ENCODE measurements at regions not wholly inside any gene's neighbourhood (a gene's known extent, or its start where the extent isn't known, plus 50 kb on each side); places are given as distances from the start of the nearest gene placed in this dataset.

- Histone ChIP-seq H3K9me3 (no peaks in the 10 kb centered on the region), H3K27me3 (no peaks in the 10 kb centered on the region), H3K4me1 (no peaks in the 10 kb centered on the region), H3K27ac (no peak overlapping the region), H3K4me3 (no peak overlapping the region), H3K36me3 (no peaks in the 10 kb centered on the region)
- TF ChIP-seq CTCF (IDR thresholded peaks at IDR 0.05) (no peak), EP300 (IDR thresholded peaks at IDR 0.05) (no peak), POLR2A (IDR thresholded peaks at IDR 0.05) (no peak), POLR2AphosphoS5 (IDR thresholded peaks at IDR 0.05) (no peak)
- ATAC-seq (ENCODE audit: low FRiP score in 2 of 2) (no peak), DNase-seq (peak in 1 of 2 donors; percentile 24)
- 90 to 93% methylated on average over 15 to 17 of the region's 20 CpGs for WGBS, 2 donors
Observed at GRCh38 chr2:81583311-81584108, 1279.0 kb upstream of the LRRTM1 start.

GRCh38 chr2:81576713-81577112 is 1272.2 kb upstream of the LRRTM1 start:
- Histone ChIP-seq H3K4me3 (no peak overlapping the region), H3K27me3 (no peaks in the 10 kb centered on the region), H3K36me3 (no peaks in the 10 kb centered on the region), H3K27ac (no peak overlapping the region), H3K9me3 (no peaks in the 10 kb centered on the region), H3K4me1 (no peaks in the 10 kb centered on the region)
- no peak for ATAC-seq (ENCODE audit: low FRiP score in 2 of 2)
- no peak for DNase-seq
- TF ChIP-seq CTCF (IDR thresholded peaks at IDR 0.05): no peak
- no peak for TF ChIP-seq EP300 (IDR thresholded peaks at IDR 0.05)
- no peak for TF ChIP-seq POLR2A (IDR thresholded peaks at IDR 0.05)
- TF ChIP-seq POLR2AphosphoS5 (IDR thresholded peaks at IDR 0.05): no peak
- 60 to 67% methylated on average over 2 of the region's 2 CpGs for WGBS, 2 donors

- 82 to 85% methylated on average over 3 of the region's 3 CpGs for WGBS, 2 donors
Observed at GRCh38 chr2:81551040-81551634, 1246.6 kb upstream of the LRRTM1 start.

GRCh38 chr2:81550277-81550676 is 1245.7 kb upstream of the LRRTM1 start:
- DNase-seq: no peak
- WGBS, 2 donors: 85 to 92% methylated on average over 3 of the region's 3 CpGs
- TF ChIP-seq POLR2AphosphoS5 (IDR thresholded peaks at IDR 0.05) (no peak), CTCF (IDR thresholded peaks at IDR 0.05) (no peak), EP300 (IDR thresholded peaks at IDR 0.05) (no peak), POLR2A (IDR thresholded peaks at IDR 0.05) (no peak)

More at GRCh38 chr2:81551040-81551634, 1246.6 kb upstream of the LRRTM1 start:
- no peak for TF ChIP-seq POLR2A (IDR thresholded peaks at IDR 0.05)
- TF ChIP-seq CTCF (IDR thresholded peaks at IDR 0.05): no peak
- no peak for TF ChIP-seq EP300 (IDR thresholded peaks at IDR 0.05)
- TF ChIP-seq POLR2AphosphoS5 (IDR thresholded peaks at IDR 0.05): no peak
- Histone ChIP-seq H3K36me3 (no peaks in the 10 kb centered on the region), H3K27ac (no peak overlapping the region), H3K4me3 (no peak overlapping the region), H3K27me3 (no peaks in the 10 kb centered on the region), H3K4me1 (no peaks in the 10 kb centered on the region), H3K9me3 (no peaks in the 10 kb centered on the region)
- DNase-seq: no peak
- no peak for ATAC-seq (ENCODE audit: low FRiP score in 2 of 2)

More at GRCh38 chr2:81550277-81550676, 1245.7 kb upstream of the LRRTM1 start:
- no peak overlapping the region for H3K27ac ChIP-seq
- ATAC-seq (ENCODE audit: low FRiP score in 2 of 2): no peak
- no peaks in the 10 kb centered on the region for H3K36me3 ChIP-seq
- H3K4me3 ChIP-seq: no peak overlapping the region
- H3K9me3 ChIP-seq: no peaks in the 10 kb centered on the region
- no peaks in the 10 kb centered on the region for H3K27me3 ChIP-seq
- no peaks in the 10 kb centered on the region for H3K4me1 ChIP-seq

Measured in upper lobe of left lung (tissue), 6 donors.